Panc1 (cell line): ENCODE measurements at regions not wholly inside any gene's neighbourhood (a gene's known extent, or its start where the extent isn't known, plus 50 kb on each side); places are given as distances from the start of the nearest gene placed in this dataset.

Source experiments
- ATAC-seq: fragments of 200-7000 bp; cut with Tn5 transposase; 2 replicates; pipeline ENCODE4 v1.9.1; 2020; ENCODE audit warnings: mild to moderate bottlenecking, moderate library complexity
- BruUV-seq: library from RNA; stranded (reverse); fragments of 400-500 nt; replicated peaks from 2 replicates; lab custom pipeline; 2021; lab: Mats Ljungman, UMichigan
- CTCF ChIA-PET: fragments of 300-600 bp; sonication (Branson Sonifier 250); formaldehyde crosslinking; loops from one replicate; lab custom pipeline; 2022; ENCODE audit warnings: antibody characterized with exemption; lab: Charles Lee
- POLR2A ChIA-PET: fragments of 300-600 bp; sonication (Branson Sonifier 250); formaldehyde crosslinking; loops from one replicate; lab custom pipeline; 2022; ENCODE audit warnings: antibody characterized with exemption; lab: Charles Lee
- DNase-seq: peaks from one replicate; pipeline ENCODE4 v3.0.0-alpha.2; 2010; ENCODE audit warnings: low read depth, low spot score
- H3K27ac ChIP-seq: 2 replicates; pipeline ENCODE4 v1.5.1; 2011; ENCODE audit warnings: mild to moderate bottlenecking, low read length, inconsistent platforms
- H3K27me3 ChIP-seq: fragments of 200-500 bp; sonication (Bioruptor generic); 2 replicates; pipeline ENCODE4 v1.6.0; 2014; ENCODE audit warnings: low read length, inconsistent platforms; ENCODE audit not compliant: control insufficient read depth, insufficient read depth
- H3K36me3 ChIP-seq: fragments of 200-500 bp; sonication (Bioruptor generic); 2 replicates; pipeline ENCODE4 v1.5.1; 2014; ENCODE audit warnings: inconsistent platforms, mild to moderate bottlenecking, low read length, moderate library complexity; ENCODE audit not compliant: control insufficient read depth, insufficient read depth
- H3K4me1 ChIP-seq: 2 replicates; pipeline ENCODE4 v1.5.1; 2011; ENCODE audit warnings: inconsistent platforms, mild to moderate bottlenecking, low read length, moderate library complexity; ENCODE audit not compliant: control insufficient read depth, insufficient read depth
- H3K4me3 ChIP-seq, 2 experiments: 2 replicates each; pipeline ENCODE4 v1.5.1; 2011 to 2012; ENCODE audit warnings: low read depth in 2 of 2, low read length in 2 of 2, mild to moderate bottlenecking in 2 of 2, inconsistent platforms in 1 of 2, moderate library complexity in 1 of 2
- H3K9me3 ChIP-seq: fragments of 200-500 bp; sonication (Bioruptor generic); 2 replicates; pipeline ENCODE4 v1.5.1; 2014; ENCODE audit warnings: low read depth, mild to moderate bottlenecking, inconsistent platforms, low read length, moderate library complexity; ENCODE audit not compliant: control insufficient read depth, insufficient read depth
- CTCF ChIP-seq: fragments of 450-650 bp; IDR thresholded peaks from 2 replicates; pipeline ENCODE4 v1.5.1; 2017; ENCODE audit warnings: mild to moderate bottlenecking
- POLR2AphosphoS5 ChIP-seq: IDR thresholded peaks from 2 replicates; pipeline ENCODE4 v1.6.1; 2012; ENCODE audit warnings: mild to moderate bottlenecking, low read depth, low read length, moderate library complexity
- REST ChIP-seq, 2 experiments: IDR thresholded peaks; 2 replicates each; pipeline ENCODE4 v1.6.1; 2011 to 2012; ENCODE audit warnings: low read depth in 2 of 2, control low read depth in 1 of 2, low read length in 1 of 2, mild to moderate bottlenecking in 1 of 2, moderate library complexity in 1 of 2; ENCODE audit not compliant: insufficient read depth in 1 of 2
- SIN3A ChIP-seq: IDR thresholded peaks from 2 replicates; pipeline ENCODE4 v1.6.1; 2012; ENCODE audit warnings: low read depth, mild to moderate bottlenecking, low read length, moderate library complexity, borderline replicate concordance; ENCODE audit not compliant: insufficient read depth
- TCF7L2 ChIP-seq: IDR thresholded peaks from 2 replicates; pipeline ENCODE4 v1.6.1; 2011; ENCODE audit warnings: mild to moderate bottlenecking, low read depth, low read length, inconsistent platforms
- in situ Hi-C: cut with HindIII; loops from 2 replicates; pipeline ENCODE4 v1.10.0; 2016; ENCODE audit warnings: low sequenced_read_pairs, low pct_unique_long_range_greater_than_20kb
- intact Hi-C: fragments of 100-400 bp; cut with micrococcal nuclease; formaldehyde crosslinking; loops from one replicate; pipeline ENCODE4 v1.10.0; 2022; ENCODE audit not compliant: unreplicated experiment

- ATAC-seq (no peak), DNase-seq (no peak)
- Histone ChIP-seq H3K4me1 (no peaks in the 10 kb centered on the region), H3K4me3 (no peak overlapping the region), H3K9me3 (no peaks in the 10 kb centered on the region), H3K27me3 (peaks cover 4% of the 10 kb centered on the region), H3K27ac (no peak overlapping the region), H3K36me3 (no peaks in the 10 kb centered on the region)
- TF ChIP-seq SIN3A (no peak), REST (IDR thresholded peaks at IDR 0.05; ENCODE audit: insufficient read depth in 1 of 2, low read depth in 2 of 2, low read length in 1 of 2) (no peak), CTCF (no peak), POLR2AphosphoS5 (no peak), TCF7L2 (no peak)
- intact Hi-C loops (no loop called here), in situ Hi-C loops (no loop called here)
- ChIA-PET CTCF (no interaction called here), POLR2A (no interaction called here)
- no TSS peak for BruUV-seq
Observed at GRCh38 chr12:107983756-107984472, 145.2 kb upstream of the WSCD2 start.

GRCh38 chr12:107984973-107985372, 144.1 kb upstream of the WSCD2 start:
- no peak for ATAC-seq
- Histone ChIP-seq H3K9me3 (no peaks in the 10 kb centered on the region), H3K4me1 (no peaks in the 10 kb centered on the region), H3K27me3 (peaks cover 2% of the 10 kb centered on the region), H3K27ac (no peak overlapping the region), H3K36me3 (no peaks in the 10 kb centered on the region), H3K4me3 (no peak overlapping the region)
- no peak for TF ChIP-seq TCF7L2
- TF ChIP-seq POLR2AphosphoS5, result no peak
- TF ChIP-seq CTCF, result no peak
- TF ChIP-seq SIN3A, result no peak
- TF ChIP-seq REST (IDR thresholded peaks at IDR 0.05; ENCODE audit: insufficient read depth in 1 of 2, low read depth in 2 of 2, low read length in 1 of 2), result no peak
- POLR2A ChIA-PET, result no interaction called here
- CTCF ChIA-PET, result interaction anchor here (0.6 kb wide), 1 partner anchor 68 kb away, joined by 5 read pairs; no protein-coding TSS in a partner anchor
- BruUV-seq, result no TSS peak
- in situ Hi-C loops, result no loop called here
- no peak for DNase-seq
- intact Hi-C loops, result loop anchor here (5.0 kb wide), 1 partner anchor 207 kb away; no protein-coding TSS in a partner anchor
